HepG2 (cell line): ENCODE measurements at regions not wholly inside any gene's neighbourhood (a gene's known extent, or its start where the extent isn't known, plus 50 kb on each side); places are given as distances from the start of the nearest gene placed in this dataset.

Source experiments
- ATAC-seq: fragments of 200-7000 bp; cut with Tn5 transposase; 3 replicates; pipeline ENCODE4 v1.9.1; 2020; ENCODE audit warnings: mild to moderate bottlenecking, moderate library complexity
- BruUV-seq: library from RNA; stranded (reverse); fragments of 400-500 nt; replicated peaks from 2 replicates; lab custom pipeline; 2021; lab: Mats Ljungman, UMichigan
- CTCF ChIA-PET: fragments of 300-600 bp; formaldehyde crosslinking; extraction: SDS; loops from one replicate; lab custom pipeline; 2021; ENCODE audit warnings: low total read pairs, inconsistent platforms, low intra/inter-chr PET ratio; lab: Yijun Ruan, JAX
- POLR2A ChIA-PET: fragments of 350-600 bp; sonication (Branson Sonifier 250); formaldehyde crosslinking; loops from one replicate; lab custom pipeline; 2020; ENCODE audit warnings: antibody characterized with exemption, inconsistent platforms; lab: Yijun Ruan, JAX
- DNase-seq: peaks from one replicate; pipeline ENCODE4 v3.0.0-alpha.2; 2015; ENCODE audit warnings: low spot score
- FAIRE-seq: peaks from 3 replicates; lab custom pipeline; 2011; peaks lifted over from hg19 to GRCh38; lab: Jason Lieb, UNC
- H2AFZ ChIP-seq: one replicate; pipeline ENCODE4 v1.6.1; 2011; ENCODE audit warnings: low read length, inconsistent platforms
- H3K27ac ChIP-seq: fragments of 300-600 bp; 3 replicates; pipeline ENCODE4 v1.8.0; 2011; ENCODE audit warnings: mixed run types, mild to moderate bottlenecking, mixed read lengths, low read length, inconsistent platforms; ENCODE audit not compliant: insufficient read depth; ENCODE audit errors: extremely low read length
- H3K27me3 ChIP-seq, 2 experiments: fragments of 200-600 bp in 1 of 2; 2 replicates in 1 of 2; 3 replicates in 1 of 2; pipeline versions ENCODE4 v1.6.0 to v1.8.0; 2011; ENCODE audit warnings: low read length in 2 of 2, mild to moderate bottlenecking in 2 of 2, moderate library complexity in 2 of 2, inconsistent platforms in 1 of 2; ENCODE audit not compliant: insufficient read depth in 2 of 2, control insufficient read depth in 1 of 2
- H3K36me3 ChIP-seq, 2 experiments: fragments of 200-600 bp in 1 of 2; replicated peaks in 1 of 2; 2 replicates in 1 of 2; 3 replicates in 1 of 2; pipeline versions ENCODE4 v1.5.1 to v1.8.0; 2011; ENCODE audit warnings: low read length in 2 of 2, inconsistent platforms in 1 of 2; ENCODE audit not compliant: insufficient read depth in 2 of 2, control insufficient read depth in 1 of 2
- H3K4me1 ChIP-seq: 2 replicates; pipeline ENCODE4 v1.5.1; 2012; ENCODE audit warnings: low read length, inconsistent platforms; ENCODE audit not compliant: insufficient read depth
- H3K4me2 ChIP-seq: 2 replicates; pipeline ENCODE4 v1.6.0; 2011; ENCODE audit warnings: low read depth, low read length, inconsistent platforms
- H3K4me3 ChIP-seq, 3 experiments: fragments of 200-600 bp in 1 of 3; sonication (generic), shearing (Covaris generic) in 1 of 3; replicated peaks in 1 of 3; 2 replicates each; pipeline ENCODE4 v1.5.1; 2011 to 2016; ENCODE audit warnings: low read length in 3 of 3, inconsistent platforms in 2 of 3, low read depth in 2 of 3, mild to moderate bottlenecking in 2 of 3, control low read depth in 1 of 3, mixed read lengths in 1 of 3; ENCODE audit not compliant: insufficient read depth in 1 of 3
- H3K79me2 ChIP-seq: one replicate; pipeline ENCODE4 v1.6.1; 2011; ENCODE audit warnings: low read length, inconsistent platforms; ENCODE audit not compliant: insufficient read depth
- H3K9ac ChIP-seq: 2 replicates; pipeline ENCODE4 v1.6.0; 2011; ENCODE audit warnings: mild to moderate bottlenecking, low read depth, low read length, inconsistent platforms; ENCODE audit not compliant: insufficient read depth
- H3K9me3 ChIP-seq: 2 replicates; pipeline ENCODE4 v1.5.1; 2012; ENCODE audit warnings: mild to moderate bottlenecking, low read length
- H4K20me1 ChIP-seq: 2 replicates; pipeline ENCODE4 v1.6.0; 2011; ENCODE audit warnings: inconsistent platforms, mild to moderate bottlenecking, low read length, moderate library complexity; ENCODE audit not compliant: insufficient read depth
- MZF1 ChIP-seq: sonication (generic); formaldehyde crosslinking; IDR thresholded peaks from 2 replicates; pipeline ENCODE4 v1.8.1; 2023; ENCODE audit warnings: mild to moderate bottlenecking, missing genetic modification reagents, borderline replicate concordance
- SALL2 ChIP-seq: sonication (generic); formaldehyde crosslinking; IDR thresholded peaks from 2 replicates; pipeline ENCODE4 v1.8.1; 2023; ENCODE audit warnings: mild to moderate bottlenecking, missing genetic modification reagents, inconsistent platforms
- TMF1 ChIP-seq: sonication (generic); formaldehyde crosslinking; IDR thresholded peaks from 2 replicates; pipeline ENCODE4 v1.8.1; 2022; ENCODE audit warnings: low read depth, missing genetic modification reagents
- ZNF646 ChIP-seq: sonication (generic); formaldehyde crosslinking; IDR thresholded peaks from 2 replicates; pipeline ENCODE4 v1.9.0; 2021; ENCODE audit warnings: mild to moderate bottlenecking, missing genetic modification reagents
- WGBS: methylation state at CpG from one replicate; pipeline ENCODE4 v1.1.6; 2017; ENCODE audit warnings: low lambda C conversion rate; 5-methylcytosine and 5-hydroxymethylcytosine counted together
- in situ Hi-C: cut with HindIII; loops from 2 replicates; pipeline ENCODE4 v1.10.0; 2017; ENCODE audit warnings: low pct_unique_long_range_greater_than_20kb; ENCODE audit not compliant: extremely low pct_ligation_motif_present
- intact Hi-C: fragments of 100-400 bp; cut with micrococcal nuclease; formaldehyde crosslinking; loops from one replicate; pipeline ENCODE4 v1.10.0; 2022; ENCODE audit not compliant: unreplicated experiment
- TF ChIP-seq, protein P1 (sequence below): sonication (generic); formaldehyde crosslinking; IDR thresholded peaks from 2 replicates; pipeline ENCODE4 v1.5.1; 2020; ENCODE audit warnings: missing genetic modification reagents, mild to moderate bottlenecking, borderline replicate concordance
- TF ChIP-seq, protein P2 (sequence below): sonication (generic); formaldehyde crosslinking; IDR thresholded peaks from 2 replicates; pipeline ENCODE4 v1.4.0; 2020; ENCODE audit warnings: missing genetic modification reagents

- POLR2A ChIA-PET = no interaction called here
- no TSS peak for BruUV-seq
- 9% methylated on average over 4 of the region's 4 CpGs for WGBS
- Histone ChIP-seq H3K27me3 (no peaks in the 10 kb centered on the region), H3K4me1 (no peaks in the 10 kb centered on the region), H3K36me3 (no peaks in the 10 kb centered on the region)
- no peak for DNase-seq
- TF ChIP-seq, protein P1, sequence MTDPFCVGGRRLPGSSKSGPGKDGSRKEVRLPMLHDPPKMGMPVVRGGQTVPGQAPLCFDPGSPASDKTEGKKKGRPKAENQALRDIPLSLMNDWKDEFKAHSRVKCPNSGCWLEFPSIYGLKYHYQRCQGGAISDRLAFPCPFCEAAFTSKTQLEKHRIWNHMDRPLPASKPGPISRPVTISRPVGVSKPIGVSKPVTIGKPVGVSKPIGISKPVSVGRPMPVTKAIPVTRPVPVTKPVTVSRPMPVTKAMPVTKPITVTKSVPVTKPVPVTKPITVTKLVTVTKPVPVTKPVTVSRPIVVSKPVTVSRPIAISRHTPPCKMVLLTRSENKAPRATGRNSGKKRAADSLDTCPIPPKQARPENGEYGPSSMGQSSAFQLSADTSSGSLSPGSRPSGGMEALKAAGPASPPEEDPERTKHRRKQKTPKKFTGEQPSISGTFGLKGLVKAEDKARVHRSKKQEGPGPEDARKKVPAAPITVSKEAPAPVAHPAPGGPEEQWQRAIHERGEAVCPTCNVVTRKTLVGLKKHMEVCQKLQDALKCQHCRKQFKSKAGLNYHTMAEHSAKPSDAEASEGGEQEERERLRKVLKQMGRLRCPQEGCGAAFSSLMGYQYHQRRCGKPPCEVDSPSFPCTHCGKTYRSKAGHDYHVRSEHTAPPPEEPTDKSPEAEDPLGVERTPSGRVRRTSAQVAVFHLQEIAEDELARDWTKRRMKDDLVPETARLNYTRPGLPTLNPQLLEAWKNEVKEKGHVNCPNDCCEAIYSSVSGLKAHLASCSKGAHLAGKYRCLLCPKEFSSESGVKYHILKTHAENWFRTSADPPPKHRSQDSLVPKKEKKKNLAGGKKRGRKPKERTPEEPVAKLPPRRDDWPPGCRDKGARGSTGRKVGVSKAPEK (CRISPR knock-in tag) = no peak
- TF ChIP-seq SALL2 (CRISPR knock-in tag) (no peak), TMF1 (CRISPR knock-in tag) (no peak), MZF1 (CRISPR knock-in tag) (no peak), ZNF646 (CRISPR knock-in tag) (no peak)
- TF ChIP-seq, protein P2, sequence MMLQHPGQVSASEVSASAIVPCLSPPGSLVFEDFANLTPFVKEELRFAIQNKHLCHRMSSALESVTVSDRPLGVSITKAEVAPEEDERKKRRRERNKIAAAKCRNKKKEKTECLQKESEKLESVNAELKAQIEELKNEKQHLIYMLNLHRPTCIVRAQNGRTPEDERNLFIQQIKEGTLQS (CRISPR knock-in tag) = no peak
- TF ChIP-seq, all 625 proteins: peak for 0
- FAIRE-seq (no peak), ATAC-seq (no peak)
- in situ Hi-C loops (no loop called here), intact Hi-C loops (no loop called here)
- H2AFZ ChIP-seq = no peak overlapping the region
- H3K79me2 ChIP-seq = no peaks in the 10 kb centered on the region
- H3K9me3 ChIP-seq = peaks cover 15% of the 10 kb centered on the region
- CTCF ChIA-PET = no interaction called here
- no peaks in the 10 kb centered on the region for H4K20me1 ChIP-seq
- H3K4me2 ChIP-seq = no peak overlapping the region
- no peak overlapping the region for H3K9ac ChIP-seq
- no peak overlapping the region for H3K4me3 ChIP-seq
- H3K27ac ChIP-seq = no peak overlapping the region
Measured at GRCh38 chr2:183798535-183798934, 674.3 kb downstream of the NUP35 start.
